KBM-7 (cell line): ENCODE measurements at regions not wholly inside any gene's neighbourhood (a gene's known extent, or its start where the extent isn't known, plus 50 kb on each side); places are given as distances from the start of the nearest gene placed in this dataset.

Experiments
- DNase-seq: peaks from one replicate; pipeline ENCODE4 v3.0.0-alpha.2; 2015
- in situ Hi-C: fragments of 300-500 bp; cut with MboI; formaldehyde crosslinking; loops from 2 replicates; pipeline ENCODE4 v1.14.3; 2020; ENCODE audit warnings: low sequenced_read_pairs, low pct_unique_long_range_greater_than_20kb, mixed read lengths

DNA sequence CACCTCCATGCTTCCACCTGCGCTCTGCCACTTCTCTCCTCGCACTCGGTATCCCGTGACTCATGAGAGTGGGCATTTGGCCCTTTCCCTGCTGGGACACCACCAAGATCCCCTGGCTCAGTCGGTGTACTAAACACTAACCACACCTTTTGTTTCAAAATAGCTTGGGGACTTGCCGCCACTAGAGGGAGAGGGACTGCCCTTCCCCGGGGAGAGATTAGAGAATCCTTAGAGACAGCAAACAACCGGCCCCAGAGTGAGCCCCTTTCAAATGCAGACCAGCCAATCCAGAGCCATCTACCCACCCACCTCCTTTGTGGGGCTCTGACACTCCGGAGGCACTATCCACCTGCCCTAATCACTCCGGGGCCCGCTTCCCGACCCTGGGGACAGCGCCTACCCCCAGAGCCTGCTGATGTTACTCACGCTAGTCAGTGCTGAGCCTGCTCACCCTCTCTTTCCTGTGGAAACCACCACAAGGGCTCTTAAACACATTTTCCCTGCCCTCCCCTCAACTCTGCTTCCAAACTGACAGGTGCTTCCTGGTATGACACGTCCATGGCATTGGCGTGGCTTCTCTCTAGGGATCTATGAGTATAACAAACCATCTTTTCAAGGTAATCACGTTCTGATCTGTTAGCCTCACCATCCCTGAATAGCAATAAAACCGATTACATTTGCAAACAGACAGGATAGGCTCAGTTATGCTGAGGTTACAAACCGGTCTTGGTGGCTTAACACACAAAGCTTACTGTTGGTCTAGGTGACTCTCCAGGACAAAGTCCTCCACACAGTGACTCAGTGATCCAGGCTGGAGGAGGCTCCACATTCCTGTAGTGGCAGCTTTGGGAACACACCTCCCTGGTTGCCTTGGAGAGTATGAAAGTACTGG is 180.1 kb upstream of the MVB12B start:
- DNase-seq: peak; percentile 28
- in situ Hi-C loops: no loop called here

GRCh38 chr9:126147186-126147935 is 179.3 kb upstream of the MVB12B start:
- in situ Hi-C loops: no loop called here
- no peak for DNase-seq

DNA sequence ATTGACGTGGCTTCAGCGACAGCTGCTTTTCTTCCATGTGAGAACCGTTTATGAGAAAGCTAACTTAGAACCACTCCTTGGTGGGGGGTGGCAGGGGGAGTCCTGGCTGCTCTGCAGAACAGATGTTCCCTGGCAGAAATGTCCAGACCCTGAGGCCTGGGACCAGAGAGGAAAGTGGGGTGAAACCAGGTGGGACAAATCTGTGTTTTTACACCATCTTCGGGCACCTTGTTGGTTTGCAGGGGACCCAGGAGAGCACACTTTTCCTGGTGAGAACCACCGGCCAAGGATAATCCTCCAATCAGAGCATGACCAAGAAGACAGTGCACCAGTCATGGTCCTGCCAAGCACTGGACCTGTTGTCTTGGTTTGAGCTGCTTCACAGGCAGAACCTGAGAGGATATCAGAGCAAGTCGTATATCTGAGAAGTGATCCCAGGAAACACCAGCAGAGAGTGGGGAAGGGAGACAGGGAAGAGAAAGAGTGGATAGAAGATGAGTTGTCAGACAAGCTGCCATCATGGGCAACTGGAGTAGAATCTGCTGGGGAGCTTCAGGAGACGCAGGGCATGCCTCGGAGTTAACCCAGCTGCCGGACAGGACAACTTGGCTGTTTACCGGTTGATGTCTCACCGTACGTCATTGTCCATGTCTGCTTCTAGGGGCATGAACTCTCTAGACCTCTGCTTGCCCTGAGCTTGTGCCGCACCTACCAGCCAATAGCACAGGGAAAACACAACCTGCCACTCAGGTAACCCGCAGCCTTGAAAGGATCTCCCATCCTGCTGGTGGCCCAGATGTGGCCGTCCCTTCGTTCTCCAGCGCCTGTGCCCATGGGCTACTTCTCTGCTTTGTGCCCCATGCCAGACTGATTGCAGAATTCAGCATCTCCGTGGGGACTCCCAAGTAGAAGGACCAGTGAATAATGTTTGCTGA is 178.4 kb upstream of the MVB12B start:
- no peak for DNase-seq
- in situ Hi-C loops: no loop called here

GRCh38 chr9:126148994-126149393 is 177.6 kb upstream of the MVB12B start:
- in situ Hi-C loops: no loop called here
- no peak for DNase-seq

- in situ Hi-C loops: no loop called here
- no peak for DNase-seq
Measured at GRCh38 chr9:126149661-126150060, 177.0 kb upstream of the MVB12B start.

GRCh38 chr9:126150411-126151030 is 176.1 kb upstream of the MVB12B start:
- in situ Hi-C loops: no loop called here
- DNase-seq: no peak

- no peak for DNase-seq
- in situ Hi-C loops: no loop called here
Measured at GRCh38 chr9:126151031-126151685, 175.5 kb upstream of the MVB12B start.

GRCh38 chr9:126151686-126152134 is 174.9 kb upstream of the MVB12B start:
- in situ Hi-C loops: no loop called here
- no peak for DNase-seq

- DNase-seq: no peak
- in situ Hi-C loops: no loop called here
Measured at GRCh38 chr9:126152622-126153362, 173.8 kb upstream of the MVB12B start.

- in situ Hi-C loops: no loop called here
- no peak for DNase-seq
Measured at GRCh38 chr9:126153382-126153781, 173.2 kb upstream of the MVB12B start.

GRCh38 chr9:126154182-126154827 is 172.3 kb upstream of the MVB12B start:
- in situ Hi-C loops: no loop called here
- DNase-seq: no peak

- in situ Hi-C loops: no loop called here
- no peak for DNase-seq
Measured at GRCh38 chr9:126154869-126155268, 171.8 kb upstream of the MVB12B start.

DNA sequence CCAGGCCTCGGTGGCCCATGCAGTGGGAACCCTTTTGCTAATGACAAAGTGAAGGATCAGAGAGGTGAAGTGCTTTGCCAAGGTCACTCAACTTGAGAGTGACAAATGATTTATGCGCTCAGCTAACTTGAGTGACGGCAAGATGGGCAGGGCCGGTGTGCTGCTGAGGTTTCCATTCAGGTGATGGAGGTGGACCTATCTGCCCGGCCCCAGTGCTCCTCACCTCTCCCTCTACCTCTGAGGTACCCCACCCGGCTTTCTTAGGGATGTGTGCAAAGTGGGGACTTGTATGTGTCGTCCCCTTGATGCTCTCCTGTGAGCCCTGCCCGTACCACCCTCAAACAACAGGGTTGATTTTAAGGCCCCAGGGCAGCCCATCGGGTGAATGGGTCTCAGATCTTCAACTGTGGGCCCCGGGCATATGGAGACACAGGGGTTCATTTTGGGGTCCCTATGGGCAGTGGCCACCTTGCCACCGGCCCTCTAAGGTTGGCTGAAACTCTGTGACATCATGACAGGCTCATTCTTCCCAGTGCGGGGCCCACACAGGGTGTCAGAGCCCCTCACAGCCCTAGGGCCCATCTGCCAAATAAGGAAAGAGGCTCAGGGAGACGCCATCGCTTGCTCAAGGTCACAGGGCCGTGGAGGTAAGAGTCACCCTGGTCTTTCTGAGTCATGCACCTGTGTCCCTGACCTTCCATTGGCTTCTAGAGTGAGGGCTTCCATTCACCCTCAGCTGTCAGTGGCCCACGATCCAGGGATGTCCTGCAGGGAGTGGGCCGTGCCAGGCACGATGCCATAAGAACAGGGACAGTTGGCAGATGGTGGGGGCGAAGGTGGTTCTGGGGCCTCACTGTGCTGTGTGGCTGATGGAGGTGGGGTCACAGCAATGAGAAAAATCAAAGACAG is 170.6 kb upstream of the MVB12B start:
- in situ Hi-C loops: no loop called here
- DNase-seq: no peak

DNA sequence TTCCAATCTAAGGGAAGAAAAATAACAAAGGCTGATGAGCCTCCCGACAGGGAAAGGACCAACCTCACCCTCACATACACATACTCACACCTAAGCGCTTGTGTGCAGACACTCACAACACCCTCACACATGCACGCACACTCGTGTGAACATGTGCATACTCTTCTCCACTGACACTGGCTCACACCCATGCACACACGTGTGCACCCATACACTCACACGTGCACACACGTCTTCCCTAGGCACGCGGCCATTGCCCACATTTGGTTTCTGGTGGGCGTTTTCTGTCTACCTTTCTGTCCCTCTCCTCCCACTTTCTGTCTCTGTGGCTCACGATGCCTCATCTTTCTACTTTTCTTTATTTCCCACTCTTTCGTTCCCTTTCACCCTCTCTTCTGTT is 169.7 kb upstream of the MVB12B start:
- DNase-seq: no peak
- in situ Hi-C loops: no loop called here

GRCh38 chr9:126157423-126157822 is 169.2 kb upstream of the MVB12B start:
- in situ Hi-C loops: no loop called here
- DNase-seq: no peak

- no peak for DNase-seq
- in situ Hi-C loops: no loop called here
Measured at GRCh38 chr9:126157826-126158587, 168.6 kb upstream of the MVB12B start.
